OCI-LY7 (cell line): ENCODE measurements at regions not wholly inside any gene's neighbourhood (a gene's known extent, or its start where the extent isn't known, plus 50 kb on each side); places are given as distances from the start of the nearest gene placed in this dataset.

Experiments used
- EZH2phosphoT487 ChIP-seq: fragments of 200-600 bp; sonication (generic); IDR thresholded peaks from 2 replicates; pipeline ENCODE4 v1.6.1; 2018; ENCODE audit warnings: low read depth, borderline replicate concordance, mild to moderate bottlenecking, mixed run types, antibody characterized with exemption, low read length, moderate library complexity, mixed read lengths
- TF ChIP-seq, protein P1 (sequence below): fragments of 200-600 bp; sonication (generic); conservative IDR thresholded peaks from 2 replicates; pipeline ENCODE4 v1.5.1; 2014; ENCODE audit warnings: mild to moderate bottlenecking, antibody characterized with exemption, low read length, moderate library complexity, mixed read lengths

DNA sequence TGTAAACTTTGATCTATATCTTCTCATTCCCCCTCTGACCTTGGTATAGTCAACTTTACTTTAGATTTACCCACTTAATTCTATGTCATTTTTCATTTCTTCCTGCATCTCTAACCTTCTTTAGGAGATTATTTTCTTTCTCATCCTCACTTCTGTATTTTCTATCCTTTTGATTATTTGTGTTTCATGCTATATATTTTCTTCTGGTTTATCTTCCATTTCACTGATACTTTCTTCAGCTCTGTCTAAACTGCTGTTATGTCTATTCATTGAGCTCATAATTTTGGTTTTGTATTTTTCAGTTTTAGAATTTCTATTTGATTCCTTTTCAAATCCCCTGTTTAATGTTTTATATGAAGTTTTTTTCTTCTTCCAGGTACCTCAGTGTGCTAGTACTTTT is 171.1 kb upstream of the LYZL1 start:
- TF ChIP-seq, protein P1, sequence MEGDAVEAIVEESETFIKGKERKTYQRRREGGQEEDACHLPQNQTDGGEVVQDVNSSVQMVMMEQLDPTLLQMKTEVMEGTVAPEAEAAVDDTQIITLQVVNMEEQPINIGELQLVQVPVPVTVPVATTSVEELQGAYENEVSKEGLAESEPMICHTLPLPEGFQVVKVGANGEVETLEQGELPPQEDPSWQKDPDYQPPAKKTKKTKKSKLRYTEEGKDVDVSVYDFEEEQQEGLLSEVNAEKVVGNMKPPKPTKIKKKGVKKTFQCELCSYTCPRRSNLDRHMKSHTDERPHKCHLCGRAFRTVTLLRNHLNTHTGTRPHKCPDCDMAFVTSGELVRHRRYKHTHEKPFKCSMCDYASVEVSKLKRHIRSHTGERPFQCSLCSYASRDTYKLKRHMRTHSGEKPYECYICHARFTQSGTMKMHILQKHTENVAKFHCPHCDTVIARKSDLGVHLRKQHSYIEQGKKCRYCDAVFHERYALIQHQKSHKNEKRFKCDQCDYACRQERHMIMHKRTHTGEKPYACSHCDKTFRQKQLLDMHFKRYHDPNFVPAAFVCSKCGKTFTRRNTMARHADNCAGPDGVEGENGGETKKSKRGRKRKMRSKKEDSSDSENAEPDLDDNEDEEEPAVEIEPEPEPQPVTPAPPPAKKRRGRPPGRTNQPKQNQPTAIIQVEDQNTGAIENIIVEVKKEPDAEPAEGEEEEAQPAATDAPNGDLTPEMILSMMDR: no peak
- TF ChIP-seq EZH2phosphoT487: no peak
